Prostate gland (tissue), 2 donors: ENCODE measurements at regions not wholly inside any gene's neighbourhood (a gene's known extent, or its start where the extent isn't known, plus 50 kb on each side); places are given as distances from the start of the nearest gene placed in this dataset.

ENCODE experiments used
- POLR2A ChIP-seq: fragments of 450-650 bp; IDR thresholded peaks from one replicate; pipeline ENCODE4 v1.6.1; 2016; ENCODE audit warnings: antibody characterized with exemption, mild to moderate bottlenecking
- TF ChIP-seq, protein P1 (sequence below), 4 experiments: fragments of 200-600 bp in 2 of 4; fragments of 450-650 bp in 2 of 4; sonication (generic) in 2 of 4; IDR thresholded peaks; 1 replicate in 3 of 4; 2 replicates in 1 of 4; pipeline ENCODE4 v1.5.1; 2016 to 2019; ENCODE audit warnings: antibody characterized with exemption in 4 of 4, mild to moderate bottlenecking in 2 of 4, moderate library complexity in 2 of 4

DNA sequence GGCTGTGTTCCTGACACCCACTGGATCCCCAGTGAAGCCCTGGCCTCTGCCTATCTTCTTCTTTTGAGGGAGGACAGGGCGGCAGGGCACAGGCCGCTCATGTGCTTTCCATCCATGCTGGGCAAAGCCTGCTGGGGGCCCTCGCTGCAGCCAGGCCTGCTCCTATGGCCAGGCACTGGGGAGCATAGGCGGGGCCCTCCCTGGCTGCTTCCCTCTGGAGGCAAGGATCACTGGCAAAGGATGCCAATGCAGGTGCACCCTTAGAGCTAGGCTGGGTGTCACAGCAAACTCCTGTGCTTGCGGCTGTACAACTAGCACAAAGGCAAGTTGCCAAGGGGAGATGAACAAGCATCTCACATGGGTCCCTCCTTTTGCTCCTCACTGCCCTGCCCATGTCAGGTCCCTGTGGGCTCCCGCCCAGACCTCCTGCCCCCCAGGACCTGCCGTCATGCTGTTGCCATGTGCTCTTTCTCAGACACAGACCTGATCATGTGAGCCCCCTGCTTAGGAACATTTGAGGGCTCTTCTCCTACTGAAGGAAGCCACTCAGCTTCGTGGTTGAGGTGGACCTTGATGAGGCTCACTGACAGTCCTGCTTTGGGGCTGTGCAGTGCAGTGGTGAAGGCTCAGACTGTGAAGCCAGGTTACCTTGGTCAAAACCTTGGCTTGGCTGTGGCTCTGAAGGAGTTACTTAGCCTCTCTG, 393.6 kb downstream of the PTPRU start:
- TF ChIP-seq, protein P1, sequence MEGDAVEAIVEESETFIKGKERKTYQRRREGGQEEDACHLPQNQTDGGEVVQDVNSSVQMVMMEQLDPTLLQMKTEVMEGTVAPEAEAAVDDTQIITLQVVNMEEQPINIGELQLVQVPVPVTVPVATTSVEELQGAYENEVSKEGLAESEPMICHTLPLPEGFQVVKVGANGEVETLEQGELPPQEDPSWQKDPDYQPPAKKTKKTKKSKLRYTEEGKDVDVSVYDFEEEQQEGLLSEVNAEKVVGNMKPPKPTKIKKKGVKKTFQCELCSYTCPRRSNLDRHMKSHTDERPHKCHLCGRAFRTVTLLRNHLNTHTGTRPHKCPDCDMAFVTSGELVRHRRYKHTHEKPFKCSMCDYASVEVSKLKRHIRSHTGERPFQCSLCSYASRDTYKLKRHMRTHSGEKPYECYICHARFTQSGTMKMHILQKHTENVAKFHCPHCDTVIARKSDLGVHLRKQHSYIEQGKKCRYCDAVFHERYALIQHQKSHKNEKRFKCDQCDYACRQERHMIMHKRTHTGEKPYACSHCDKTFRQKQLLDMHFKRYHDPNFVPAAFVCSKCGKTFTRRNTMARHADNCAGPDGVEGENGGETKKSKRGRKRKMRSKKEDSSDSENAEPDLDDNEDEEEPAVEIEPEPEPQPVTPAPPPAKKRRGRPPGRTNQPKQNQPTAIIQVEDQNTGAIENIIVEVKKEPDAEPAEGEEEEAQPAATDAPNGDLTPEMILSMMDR (IDR thresholded peaks at IDR 0.05) = no peak
- TF ChIP-seq POLR2A = no peak
